ENCODE measurements at regions not wholly inside any gene's neighbourhood (a gene's known extent, or its start where the extent isn't known, plus 50 kb on each side); places are given as distances from the start of the nearest gene placed in this dataset.

- Histone ChIP-seq H3K36me3 (ENCODE audit: control insufficient read depth in 2 of 4, insufficient read depth in 4 of 4, low read length in 3 of 4) (no peaks in the 10 kb centered on the region), H3K27me3 (replicated peaks in 1 of 4; ENCODE audit: control insufficient read depth in 3 of 4, extremely low read depth in 1 of 4, insufficient read depth in 3 of 4, low read length in 3 of 4) (no peaks in the 10 kb centered on the region), H3K23ac (ENCODE audit: insufficient read length) (no peak overlapping the region), H3K9me3 (ENCODE audit: insufficient read depth in 2 of 2, low read depth in 1 of 2, low read length in 1 of 2) (no peaks in the 10 kb centered on the region), H2BK15ac (ENCODE audit: low read length) (no peak overlapping the region), H3K18ac (ENCODE audit: extremely low read depth, low read length) (peak overlapping the region; percentile 73; the same call in 1 of the 2 replicates), H2AFZ (ENCODE audit: low read length) (0 out of 2 replicates have a peak overlapping the region, but pooled peaks have one; percentile 13), H2AK5ac (ENCODE audit: low read depth, low read length) (no peak overlapping the region), H2BK12ac (ENCODE audit: low read depth, low read length) (no peak overlapping the region), H3K27ac (ENCODE audit: low read depth, low read length) (no peak overlapping the region), H2BK20ac (ENCODE audit: low read length) (no peak overlapping the region), H2BK120ac (replicated peaks; ENCODE audit: low read depth, low read length) (no peak overlapping the region), H3K56ac (replicated peaks; ENCODE audit: insufficient read length, low read depth, low read length) (no peak overlapping the region), H3K4me3 (ENCODE audit: extremely low read depth in 1 of 4, insufficient read depth in 2 of 4, low read depth in 3 of 4, low read length in 4 of 4) (no peak overlapping the region), H3K79me1 (ENCODE audit: low read depth, low read length) (no peaks in the 10 kb centered on the region), H3K79me2 (ENCODE audit: control insufficient read depth in 1 of 2, insufficient read depth in 2 of 2, low read length in 2 of 2) (no peaks in the 10 kb centered on the region), H3K4me1 (replicated peaks in 1 of 4; ENCODE audit: control insufficient read depth in 3 of 4, insufficient read depth in 4 of 4, low read length in 3 of 4) (peaks cover 8 to 13% (median 10%) of the 10 kb centered on the region in 4 experiments; a peak in 5 of 7 replicates), H3K9ac (replicated peaks in 1 of 4; ENCODE audit: extremely low read depth in 1 of 4, low read depth in 3 of 4, low read length in 3 of 4) (no peak overlapping the region), H4K91ac (replicated peaks; ENCODE audit: insufficient read length, low read length) (no peak overlapping the region), H3K4ac (replicated peaks; ENCODE audit: insufficient read length, low read depth, low read length) (no peak overlapping the region), H4K8ac (ENCODE audit: extremely low read depth, insufficient read depth, low read length) (no peak overlapping the region), H3K23me2 (ENCODE audit: low read depth, low read length) (no peaks in the 10 kb centered on the region), H2BK5ac (ENCODE audit: low read depth, low read length) (no peak overlapping the region), H3K4me2 (ENCODE audit: insufficient read depth in 1 of 2, low read depth in 2 of 2, low read length in 2 of 2) (peak overlapping the region in 1 of 2 experiments; percentile 45; a peak in 1 of 4 replicates), H4K5ac (ENCODE audit: insufficient read length, low read depth, low read length) (no peak overlapping the region), H4K20me1 (replicated peaks in 1 of 2; ENCODE audit: control insufficient read depth in 1 of 2, insufficient read depth in 2 of 2, low read length in 2 of 2) (no peaks in the 10 kb centered on the region), H3K14ac (ENCODE audit: insufficient read length) (no peak overlapping the region)
- ChIA-PET CTCF (ENCODE audit: partially characterized antibody) (interaction anchor here (0.7 kb wide), 1 partner anchor 476 kb away, joined by 3 read pairs; no protein-coding TSS in a partner anchor), POLR2A (ENCODE audit: partially characterized antibody) (no interaction called here)
- DNase-seq (ENCODE audit: low read depth in 1 of 2, low spot score in 2 of 2): no peak
- FAIRE-seq: peak; percentile 32
- TF ChIP-seq PHF8 (conservative IDR thresholded peaks at IDR 0.05; ENCODE audit: low read depth, low read length) (no peak), KDM5A (IDR thresholded peaks at IDR 0.05; ENCODE audit: low read length) (no peak), MAX (IDR thresholded peaks at IDR 0.05) (no peak), KDM1A (IDR thresholded peaks at IDR 0.05; ENCODE audit: borderline replicate concordance, low read length) (no peak), EP300 (IDR thresholded peaks at IDR 0.05; ENCODE audit: borderline replicate concordance in 1 of 2, low read depth in 2 of 2, low read length in 2 of 2) (no peak), E2F6 (IDR thresholded peaks at IDR 0.05) (no peak)
- 74% methylated on average over 4 of the region's 4 CpGs; no CpG with 5 or more reads in 1 of the 2 experiments for WGBS, 2 experiments (ENCODE audit: extremely low coverage in 1 of 2, insufficient coverage in 1 of 2, insufficient read length in 1 of 2, insufficient replicate concordance in 2 of 2, low coverage in 1 of 2, low lambda C conversion rate in 2 of 2, missing lambda C conversion rate in 1 of 2)
Measured at GRCh38 chr1:95583661-95584210, 349.7 kb downstream of the RWDD3 start.

Measured in H1 (cell line).